H1 (cell line): ENCODE measurements at regions not wholly inside any gene's neighbourhood (a gene's known extent, or its start where the extent isn't known, plus 50 kb on each side); places are given as distances from the start of the nearest gene placed in this dataset.

Source experiments
- ATF3 ChIP-seq: IDR thresholded peaks from 2 replicates; pipeline ENCODE4 v1.6.1; 2011; ENCODE audit warnings: low read depth, mild to moderate bottlenecking, low read length; ENCODE audit not compliant: insufficient read depth
- RXRA ChIP-seq: IDR thresholded peaks from 2 replicates; pipeline ENCODE4 v1.6.1; 2011; ENCODE audit warnings: low read depth, mild to moderate bottlenecking, low read length, moderate library complexity; ENCODE audit not compliant: insufficient read depth
- SIN3A ChIP-seq, 2 experiments: IDR thresholded peaks in 1 of 2; conservative IDR thresholded peaks in 1 of 2; 2 replicates each; pipeline ENCODE4 v1.6.1; 2011 to 2012; ENCODE audit warnings: low read length in 2 of 2, improper control_type of control experiment in 1 of 2, low read depth in 1 of 2, mild to moderate bottlenecking in 1 of 2

- no peak for TF ChIP-seq ATF3
- no peak for TF ChIP-seq SIN3A (conservative IDR thresholded peaks at IDR 0.05 in 1 of 2, IDR thresholded peaks at IDR 0.05 in 1 of 2; ENCODE audit: low read depth in 1 of 2, low read length in 2 of 2)
- no peak for TF ChIP-seq RXRA
Measured at GRCh38 chr3:5707794-5708193, 520.3 kb downstream of the EDEM1 start (continued).
